HepG2 (cell line): ENCODE measurements at regions not wholly inside any gene's neighbourhood (a gene's known extent, or its start where the extent isn't known, plus 50 kb on each side); places are given as distances from the start of the nearest gene placed in this dataset.

ENCODE experiments used
- ATAC-seq: fragments of 200-7000 bp; cut with Tn5 transposase; 3 replicates; pipeline ENCODE4 v1.9.1; 2020; ENCODE audit warnings: mild to moderate bottlenecking, moderate library complexity
- BruUV-seq: library from RNA; stranded (reverse); fragments of 400-500 nt; replicated peaks from 2 replicates; lab custom pipeline; 2021; lab: Mats Ljungman, UMichigan
- CTCF ChIA-PET: fragments of 300-600 bp; formaldehyde crosslinking; extraction: SDS; loops from one replicate; lab custom pipeline; 2021; ENCODE audit warnings: low total read pairs, inconsistent platforms, low intra/inter-chr PET ratio; lab: Yijun Ruan, JAX
- POLR2A ChIA-PET: fragments of 350-600 bp; sonication (Branson Sonifier 250); formaldehyde crosslinking; loops from one replicate; lab custom pipeline; 2020; ENCODE audit warnings: antibody characterized with exemption, inconsistent platforms; lab: Yijun Ruan, JAX
- DNase-seq: peaks from one replicate; pipeline ENCODE4 v3.0.0-alpha.2; 2015; ENCODE audit warnings: low spot score
- FAIRE-seq: peaks from 3 replicates; lab custom pipeline; 2011; peaks lifted over from hg19 to GRCh38; lab: Jason Lieb, UNC
- H2AFZ ChIP-seq: one replicate; pipeline ENCODE4 v1.6.1; 2011; ENCODE audit warnings: low read length, inconsistent platforms
- H3K27ac ChIP-seq: fragments of 300-600 bp; 3 replicates; pipeline ENCODE4 v1.8.0; 2011; ENCODE audit warnings: mixed run types, mild to moderate bottlenecking, mixed read lengths, low read length, inconsistent platforms; ENCODE audit not compliant: insufficient read depth; ENCODE audit errors: extremely low read length
- H3K27me3 ChIP-seq, 2 experiments: fragments of 200-600 bp in 1 of 2; 2 replicates in 1 of 2; 3 replicates in 1 of 2; pipeline versions ENCODE4 v1.6.0 to v1.8.0; 2011; ENCODE audit warnings: low read length in 2 of 2, mild to moderate bottlenecking in 2 of 2, moderate library complexity in 2 of 2, inconsistent platforms in 1 of 2; ENCODE audit not compliant: insufficient read depth in 2 of 2, control insufficient read depth in 1 of 2
- H3K36me3 ChIP-seq, 2 experiments: fragments of 200-600 bp in 1 of 2; replicated peaks in 1 of 2; 2 replicates in 1 of 2; 3 replicates in 1 of 2; pipeline versions ENCODE4 v1.5.1 to v1.8.0; 2011; ENCODE audit warnings: low read length in 2 of 2, inconsistent platforms in 1 of 2; ENCODE audit not compliant: insufficient read depth in 2 of 2, control insufficient read depth in 1 of 2
- H3K4me1 ChIP-seq: 2 replicates; pipeline ENCODE4 v1.5.1; 2012; ENCODE audit warnings: low read length, inconsistent platforms; ENCODE audit not compliant: insufficient read depth
- H3K4me2 ChIP-seq: 2 replicates; pipeline ENCODE4 v1.6.0; 2011; ENCODE audit warnings: low read depth, low read length, inconsistent platforms
- H3K4me3 ChIP-seq, 3 experiments: fragments of 200-600 bp in 1 of 3; sonication (generic), shearing (Covaris generic) in 1 of 3; replicated peaks in 1 of 3; 2 replicates each; pipeline ENCODE4 v1.5.1; 2011 to 2016; ENCODE audit warnings: low read length in 3 of 3, inconsistent platforms in 2 of 3, low read depth in 2 of 3, mild to moderate bottlenecking in 2 of 3, control low read depth in 1 of 3, mixed read lengths in 1 of 3; ENCODE audit not compliant: insufficient read depth in 1 of 3
- H3K79me2 ChIP-seq: one replicate; pipeline ENCODE4 v1.6.1; 2011; ENCODE audit warnings: low read length, inconsistent platforms; ENCODE audit not compliant: insufficient read depth
- H3K9ac ChIP-seq: 2 replicates; pipeline ENCODE4 v1.6.0; 2011; ENCODE audit warnings: mild to moderate bottlenecking, low read depth, low read length, inconsistent platforms; ENCODE audit not compliant: insufficient read depth
- H3K9me3 ChIP-seq: 2 replicates; pipeline ENCODE4 v1.5.1; 2012; ENCODE audit warnings: mild to moderate bottlenecking, low read length
- H4K20me1 ChIP-seq: 2 replicates; pipeline ENCODE4 v1.6.0; 2011; ENCODE audit warnings: inconsistent platforms, mild to moderate bottlenecking, low read length, moderate library complexity; ENCODE audit not compliant: insufficient read depth
- KDM2A ChIP-seq: sonication (generic); formaldehyde crosslinking; IDR thresholded peaks from 2 replicates; pipeline ENCODE4 v1.4.0; 2020; ENCODE audit warnings: low read depth, missing genetic modification reagents, borderline replicate concordance
- MED1 ChIP-seq: sonication (generic); formaldehyde crosslinking; IDR thresholded peaks from 2 replicates; pipeline ENCODE4 v1.4.0; 2020; ENCODE audit warnings: missing genetic modification reagents
- MTA3 ChIP-seq: sonication (generic); formaldehyde crosslinking; IDR thresholded peaks from 2 replicates; pipeline ENCODE4 v1.4.0; 2020; ENCODE audit warnings: missing genetic modification reagents
- SMAD9 ChIP-seq: sonication (generic); formaldehyde crosslinking; IDR thresholded peaks from 2 replicates; pipeline ENCODE4 v1.5.1; 2020; ENCODE audit warnings: mild to moderate bottlenecking, missing genetic modification reagents
- SSRP1 ChIP-seq: IDR thresholded peaks from 2 replicates; pipeline ENCODE4 v1.6.1; 2016; ENCODE audit warnings: control low read depth
- TEF ChIP-seq: sonication (generic); formaldehyde crosslinking; IDR thresholded peaks from 2 replicates; pipeline ENCODE4 v1.5.0; 2020; ENCODE audit warnings: missing genetic modification reagents
- ZNF629 ChIP-seq: sonication (generic); formaldehyde crosslinking; conservative IDR thresholded peaks from 2 replicates; pipeline ENCODE4 v1.5.0; 2020; ENCODE audit warnings: missing genetic modification reagents
- WGBS: methylation state at CpG from one replicate; pipeline ENCODE4 v1.1.6; 2017; ENCODE audit warnings: low lambda C conversion rate; 5-methylcytosine and 5-hydroxymethylcytosine counted together
- in situ Hi-C: cut with HindIII; loops from 2 replicates; pipeline ENCODE4 v1.10.0; 2017; ENCODE audit warnings: low pct_unique_long_range_greater_than_20kb; ENCODE audit not compliant: extremely low pct_ligation_motif_present
- intact Hi-C: fragments of 100-400 bp; cut with micrococcal nuclease; formaldehyde crosslinking; loops from one replicate; pipeline ENCODE4 v1.10.0; 2022; ENCODE audit not compliant: unreplicated experiment

GRCh38 chr1:47578721-47579419 is 141.0 kb downstream of the FOXD2 start (continued):
- TF ChIP-seq SSRP1 (CRISPR knock-in tag), result no peak
- no peak for TF ChIP-seq KDM2A (CRISPR knock-in tag)
- no peak for TF ChIP-seq SMAD9 (CRISPR knock-in tag)
- no peak for TF ChIP-seq MED1
- no peak for TF ChIP-seq MTA3 (CRISPR knock-in tag)

GRCh38 chr1:47579809-47580208 is 142.0 kb downstream of the FOXD2 start:
- TF ChIP-seq TEF (CRISPR knock-in tag), result no peak
- TF ChIP-seq ZNF629 (CRISPR knock-in tag), result peak; percentile 73
- ChIA-PET POLR2A (no interaction called here), CTCF (no interaction called here)
- ATAC-seq (no peak), FAIRE-seq (no peak), DNase-seq (no peak)
- 6% methylated on average over 2 of the region's 2 CpGs for WGBS
- Histone ChIP-seq H4K20me1 (no peaks in the 10 kb centered on the region), H3K36me3 (no peaks in the 10 kb centered on the region), H3K4me3 (no peak overlapping the region), H3K4me2 (no peak overlapping the region), H3K79me2 (no peaks in the 10 kb centered on the region), H3K27me3 (peaks cover 0 to 32% of the 10 kb centered on the region in 2 experiments; a peak in 3 of 5 replicates), H3K9ac (no peak overlapping the region), H3K9me3 (no peaks in the 10 kb centered on the region), H2AFZ (no peak overlapping the region), H3K4me1 (peaks cover 7% of the 10 kb centered on the region; the same call in 1 of the 2 replicates), H3K27ac (no peak overlapping the region)
- in situ Hi-C loops (no loop called here), intact Hi-C loops (no loop called here)
- BruUV-seq, result no TSS peak
